ENCODE measurements at regions not wholly inside any gene's neighbourhood (a gene's known extent, or its start where the extent isn't known, plus 50 kb on each side); places are given as distances from the start of the nearest gene placed in this dataset.

GRCh38 chr9:88197016-88197415 lies 58.7 kb upstream of the SPATA31C2 start:
- TF ChIP-seq CTCF (IDR thresholded peaks at IDR 0.05) (no peak), POLR2A (IDR thresholded peaks at IDR 0.05) (no peak)

Data from esophagus squamous epithelium (tissue), 4 donors.